ENCODE measurements at regions not wholly inside any gene's neighbourhood (a gene's known extent, or its start where the extent isn't known, plus 50 kb on each side); places are given as distances from the start of the nearest gene placed in this dataset.

- Mint-ChIP-seq H3K4me1 (ENCODE audit: low read depth) (peaks cover 17% of the 10 kb centered on the region), H3K36me3 (ENCODE audit: insufficient read depth) (no peaks in the 10 kb centered on the region), H3K27ac (peak overlapping the region; percentile 6), H3K27me3 (no peaks in the 10 kb centered on the region), H3K9me3 (ENCODE audit: low read depth) (no peaks in the 10 kb centered on the region), H3K4me3 (ENCODE audit: low read depth) (no peak overlapping the region)
- TF ChIP-seq CTCF (IDR thresholded peaks at IDR 0.05; ENCODE audit: unreplicated experiment), result no peak
- DNase-seq (ENCODE audit: low spot score, unreplicated experiment), result no peak
Observed at GRCh38 chr3:94904156-94904674, 841.4 kb downstream of the NSUN3 start.

- Mint-ChIP-seq H3K4me3 (ENCODE audit: low read depth) (no peak overlapping the region), H3K9me3 (ENCODE audit: low read depth) (no peaks in the 10 kb centered on the region), H3K36me3 (ENCODE audit: insufficient read depth) (no peaks in the 10 kb centered on the region), H3K27ac (no peak overlapping the region), H3K27me3 (no peaks in the 10 kb centered on the region), H3K4me1 (ENCODE audit: low read depth) (peaks cover 4% of the 10 kb centered on the region)
- DNase-seq (ENCODE audit: low spot score, unreplicated experiment), result no peak
- no peak for TF ChIP-seq CTCF (IDR thresholded peaks at IDR 0.05; ENCODE audit: unreplicated experiment)
Observed at GRCh38 chr3:94909726-94910125, 846.9 kb downstream of the NSUN3 start.

GRCh38 chr3:94912656-94913055, 849.8 kb downstream of the NSUN3 start:
- Mint-ChIP-seq H3K9me3 (ENCODE audit: low read depth) (no peaks in the 10 kb centered on the region), H3K36me3 (ENCODE audit: insufficient read depth) (no peaks in the 10 kb centered on the region), H3K27me3 (no peaks in the 10 kb centered on the region), H3K4me3 (ENCODE audit: low read depth) (no peak overlapping the region), H3K4me1 (ENCODE audit: low read depth) (no peaks in the 10 kb centered on the region), H3K27ac (no peak overlapping the region)
- no peak for DNase-seq (ENCODE audit: low spot score, unreplicated experiment)
- TF ChIP-seq CTCF (IDR thresholded peaks at IDR 0.05; ENCODE audit: unreplicated experiment), result no peak

GRCh38 chr3:94927175-94927574, 864.3 kb downstream of the NSUN3 start:
- H3K27ac Mint-ChIP-seq, result no peak overlapping the region
- TF ChIP-seq CTCF (IDR thresholded peaks at IDR 0.05; ENCODE audit: unreplicated experiment), result no peak
- no peaks in the 10 kb centered on the region for H3K4me1 Mint-ChIP-seq (ENCODE audit: low read depth)
- H3K36me3 Mint-ChIP-seq (ENCODE audit: insufficient read depth), result no peaks in the 10 kb centered on the region
- peaks cover 3% of the 10 kb centered on the region for H3K9me3 Mint-ChIP-seq (ENCODE audit: low read depth)
- DNase-seq (ENCODE audit: low spot score, unreplicated experiment), result no peak
- H3K27me3 Mint-ChIP-seq, result no peaks in the 10 kb centered on the region
- no peak overlapping the region for H3K4me3 Mint-ChIP-seq (ENCODE audit: low read depth)

GRCh38 chr3:94928921-94929320, 866.1 kb downstream of the NSUN3 start:
- Mint-ChIP-seq H3K4me1 (ENCODE audit: low read depth) (peaks cover 6% of the 10 kb centered on the region), H3K36me3 (ENCODE audit: insufficient read depth) (no peaks in the 10 kb centered on the region), H3K27ac (no peak overlapping the region), H3K9me3 (ENCODE audit: low read depth) (peaks cover 3% of the 10 kb centered on the region), H3K4me3 (ENCODE audit: low read depth) (no peak overlapping the region), H3K27me3 (no peaks in the 10 kb centered on the region)
- no peak for TF ChIP-seq CTCF (IDR thresholded peaks at IDR 0.05; ENCODE audit: unreplicated experiment)
- DNase-seq (ENCODE audit: low spot score, unreplicated experiment), result no peak

All from progenitor cell of endocrine pancreas (in vitro differentiated cells).